ENCODE measurements at regions not wholly inside any gene's neighbourhood (a gene's known extent, or its start where the extent isn't known, plus 50 kb on each side); places are given as distances from the start of the nearest gene placed in this dataset.
"Not testable (repeated sequence)": the region's sequence is repeated elsewhere in the genome, so short reads cannot be mapped to it uniquely, and the experiment has no call there.

GRCh38 chr20:30565086-30565485 is 692.4 kb upstream of the DEFB115 start:
- DNase-seq (ENCODE audit: low read depth, low spot score); H3K27ac ChIP-seq (ENCODE audit: low read depth, low read length); CTCF ChIA-PET; H3K27me3 ChIP-seq (ENCODE audit: control insufficient read depth, insufficient read depth, low read length); H3K9me3 ChIP-seq (ENCODE audit: control insufficient read depth, insufficient read depth, low read length); POLR2A ChIA-PET; H3K4me3 ChIP-seq (ENCODE audit: low read depth, low read length): not testable (repeated sequence)

DNA sequence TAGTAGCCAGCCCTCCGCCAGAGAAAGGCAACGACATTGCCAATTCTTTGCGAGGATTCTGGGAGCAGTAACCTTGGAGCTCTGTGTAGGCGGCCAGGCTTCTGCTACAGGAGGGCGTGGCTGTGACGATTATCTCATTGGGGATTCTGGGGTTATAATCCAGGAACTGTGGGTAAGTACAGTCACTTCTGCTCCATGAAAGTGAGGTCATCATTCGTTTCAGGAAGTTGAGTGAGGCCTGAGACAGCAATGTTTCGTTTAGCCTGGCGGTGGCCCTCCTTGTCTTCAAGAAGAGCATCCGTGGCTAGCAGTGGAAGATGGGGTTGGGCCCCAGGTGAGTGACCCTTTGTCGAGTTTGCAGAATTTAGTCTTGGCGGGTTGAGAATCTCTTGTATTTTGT is 687.6 kb upstream of the DEFB115 start:
- H3K9me3 ChIP-seq (ENCODE audit: control insufficient read depth, insufficient read depth, low read length); CTCF ChIA-PET; H3K4me3 ChIP-seq (ENCODE audit: low read depth, low read length); DNase-seq (ENCODE audit: low read depth, low spot score); POLR2A ChIA-PET; H3K27ac ChIP-seq (ENCODE audit: low read depth, low read length); H3K27me3 ChIP-seq (ENCODE audit: control insufficient read depth, insufficient read depth, low read length): not testable (repeated sequence)

- DNase-seq (ENCODE audit: low read depth, low spot score); CTCF ChIA-PET; H3K27ac ChIP-seq (ENCODE audit: low read depth, low read length); POLR2A ChIA-PET; H3K9me3 ChIP-seq (ENCODE audit: control insufficient read depth, insufficient read depth, low read length); H3K4me3 ChIP-seq (ENCODE audit: low read depth, low read length); H3K27me3 ChIP-seq (ENCODE audit: control insufficient read depth, insufficient read depth, low read length): not testable (repeated sequence)
Observed at GRCh38 chr20:30570622-30571021, 686.8 kb upstream of the DEFB115 start.

DNA sequence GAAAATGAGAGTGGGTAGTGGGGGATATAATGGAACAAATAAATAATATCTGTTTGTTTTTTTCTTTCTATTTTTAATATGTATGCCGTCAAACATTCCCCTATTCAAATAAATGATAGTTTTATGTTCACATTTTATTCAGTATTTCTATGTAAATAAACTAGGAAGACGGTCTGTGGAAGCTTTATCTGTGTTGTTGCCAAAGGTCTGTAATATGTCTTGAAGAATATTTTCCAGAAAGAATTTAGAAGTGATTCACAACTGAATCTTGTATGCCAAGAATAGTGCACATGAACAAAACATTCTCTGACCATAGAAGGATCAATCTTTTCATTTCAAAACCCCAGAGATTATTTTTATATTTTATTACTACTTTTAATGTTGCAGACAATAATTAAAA is 683.1 kb upstream of the DEFB115 start:
- H3K27ac ChIP-seq (ENCODE audit: low read depth, low read length); H3K9me3 ChIP-seq (ENCODE audit: control insufficient read depth, insufficient read depth, low read length); CTCF ChIA-PET; DNase-seq (ENCODE audit: low read depth, low spot score); H3K4me3 ChIP-seq (ENCODE audit: low read depth, low read length); POLR2A ChIA-PET; H3K27me3 ChIP-seq (ENCODE audit: control insufficient read depth, insufficient read depth, low read length): not testable (repeated sequence)

GRCh38 chr20:30579069-30579468 is 678.4 kb upstream of the DEFB115 start:
- DNase-seq (ENCODE audit: low read depth, low spot score); H3K27ac ChIP-seq (ENCODE audit: low read depth, low read length); H3K4me3 ChIP-seq (ENCODE audit: low read depth, low read length); POLR2A ChIA-PET; H3K9me3 ChIP-seq (ENCODE audit: control insufficient read depth, insufficient read depth, low read length); CTCF ChIA-PET; H3K27me3 ChIP-seq (ENCODE audit: control insufficient read depth, insufficient read depth, low read length): not testable (repeated sequence)

- H3K27ac ChIP-seq (ENCODE audit: low read depth, low read length); POLR2A ChIA-PET; H3K4me3 ChIP-seq (ENCODE audit: low read depth, low read length); H3K9me3 ChIP-seq (ENCODE audit: control insufficient read depth, insufficient read depth, low read length); CTCF ChIA-PET; H3K27me3 ChIP-seq (ENCODE audit: control insufficient read depth, insufficient read depth, low read length); DNase-seq (ENCODE audit: low read depth, low spot score): not testable (repeated sequence)
Observed at GRCh38 chr20:30579824-30580438, 677.5 kb upstream of the DEFB115 start.

- H3K27ac ChIP-seq (ENCODE audit: low read depth, low read length); POLR2A ChIA-PET; CTCF ChIA-PET; H3K27me3 ChIP-seq (ENCODE audit: control insufficient read depth, insufficient read depth, low read length); DNase-seq (ENCODE audit: low read depth, low spot score); H3K4me3 ChIP-seq (ENCODE audit: low read depth, low read length): not testable (repeated sequence)
- H3K9me3 ChIP-seq (ENCODE audit: control insufficient read depth, insufficient read depth, low read length) = peaks cover 19% of the 10 kb centered on the region; the same call in 1 of the 2 replicates
Observed at GRCh38 chr20:30581839-30582238, 675.6 kb upstream of the DEFB115 start.

GRCh38 chr20:30584403-30584802 is 673.1 kb upstream of the DEFB115 start:
- H3K9me3 ChIP-seq (ENCODE audit: control insufficient read depth, insufficient read depth, low read length) = peaks cover 19% of the 10 kb centered on the region; the same call in 1 of the 2 replicates
- H3K4me3 ChIP-seq (ENCODE audit: low read depth, low read length); H3K27ac ChIP-seq (ENCODE audit: low read depth, low read length); CTCF ChIA-PET; POLR2A ChIA-PET; DNase-seq (ENCODE audit: low read depth, low spot score); H3K27me3 ChIP-seq (ENCODE audit: control insufficient read depth, insufficient read depth, low read length): not testable (repeated sequence)

GRCh38 chr20:30585244-30585796 is 672.1 kb upstream of the DEFB115 start:
- CTCF ChIA-PET; H3K4me3 ChIP-seq (ENCODE audit: low read depth, low read length): not testable (repeated sequence)

GRCh38 chr20:30586178-30586577 is 671.3 kb upstream of the DEFB115 start:
- CTCF ChIA-PET; H3K27ac ChIP-seq (ENCODE audit: low read depth, low read length); DNase-seq (ENCODE audit: low read depth, low spot score); H3K27me3 ChIP-seq (ENCODE audit: control insufficient read depth, insufficient read depth, low read length); H3K4me3 ChIP-seq (ENCODE audit: low read depth, low read length); POLR2A ChIA-PET: not testable (repeated sequence)
- H3K9me3 ChIP-seq (ENCODE audit: control insufficient read depth, insufficient read depth, low read length) = peaks cover 15% of the 10 kb centered on the region; the same call in 1 of the 2 replicates

More at GRCh38 chr20:30585244-30585796, 672.1 kb upstream of the DEFB115 start:
- H3K9me3 ChIP-seq (ENCODE audit: control insufficient read depth, insufficient read depth, low read length) = peaks cover 15% of the 10 kb centered on the region; the same call in 1 of the 2 replicates
- DNase-seq (ENCODE audit: low read depth, low spot score); H3K27ac ChIP-seq (ENCODE audit: low read depth, low read length); POLR2A ChIA-PET; H3K27me3 ChIP-seq (ENCODE audit: control insufficient read depth, insufficient read depth, low read length): not testable (repeated sequence)

Measured in AG04450 (cell line).